Stimulated activated CD4-positive, alpha-beta T cell treated with anti-CD3 and anti-CD28 coated beads, Interleukin-1b, Interleukin-23, amount 100 ng/mL, for 1 hour (primary cell): ENCODE measurements at regions not wholly inside any gene's neighbourhood (a gene's known extent, or its start where the extent isn't known, plus 50 kb on each side); places are given as distances from the start of the nearest gene placed in this dataset.
A peak's percentile ranks its signal among the peaks of the same experiment; 100 is the strongest.

Source experiments
- DNase-seq, 2 donors: peaks; one replicate each; pipeline ENCODE4 v3.0.0-alpha.2; 2020; ENCODE audit warnings: low read depth in 2 of 2

- DNase-seq, result peak; percentile 48 to 60
Measured at GRCh38 chr6:156564127-156564806, 212.9 kb upstream of the ARID1B start.

DNA sequence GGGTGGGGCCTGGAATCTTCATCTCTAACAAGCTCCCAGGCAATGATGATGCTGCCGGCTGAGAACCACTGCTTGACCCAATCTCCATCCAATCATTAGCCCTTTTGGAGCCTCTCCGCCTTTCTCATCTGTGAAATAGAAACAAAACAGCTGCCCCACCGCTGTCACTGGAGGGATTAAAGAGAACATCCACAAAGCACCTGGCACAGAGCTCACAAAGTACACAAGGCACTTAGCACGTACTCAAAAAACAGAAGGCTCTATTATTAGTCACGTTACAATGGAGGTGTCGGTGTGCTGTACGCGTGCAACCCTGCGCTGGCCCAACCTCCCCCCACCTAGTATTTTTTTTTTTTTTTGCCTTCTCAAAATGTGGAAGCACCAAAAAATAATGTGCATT lies 213.5 kb upstream of the ARID1B start:
- DNase-seq, result no peak

DNA sequence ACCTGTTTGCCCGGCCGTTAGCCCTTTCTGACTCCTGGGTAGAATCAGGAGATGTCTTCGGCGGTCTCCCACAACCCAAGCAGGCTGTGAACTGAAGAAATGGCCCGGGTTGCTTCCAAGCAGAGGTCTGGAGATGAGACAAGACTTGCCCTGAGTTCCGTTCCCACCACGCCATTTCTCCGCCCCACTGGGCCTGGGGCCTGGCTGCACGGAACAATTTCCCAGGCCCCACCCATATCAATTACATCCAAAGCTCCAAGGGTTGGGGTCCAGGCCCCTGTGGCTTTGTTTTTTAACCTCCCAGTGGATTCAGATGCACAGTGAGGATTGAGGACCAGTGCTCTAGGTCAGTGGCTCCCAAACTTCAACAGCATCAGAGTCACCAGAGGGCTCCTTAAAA lies 214.5 kb upstream of the ARID1B start:
- no peak for DNase-seq

DNA sequence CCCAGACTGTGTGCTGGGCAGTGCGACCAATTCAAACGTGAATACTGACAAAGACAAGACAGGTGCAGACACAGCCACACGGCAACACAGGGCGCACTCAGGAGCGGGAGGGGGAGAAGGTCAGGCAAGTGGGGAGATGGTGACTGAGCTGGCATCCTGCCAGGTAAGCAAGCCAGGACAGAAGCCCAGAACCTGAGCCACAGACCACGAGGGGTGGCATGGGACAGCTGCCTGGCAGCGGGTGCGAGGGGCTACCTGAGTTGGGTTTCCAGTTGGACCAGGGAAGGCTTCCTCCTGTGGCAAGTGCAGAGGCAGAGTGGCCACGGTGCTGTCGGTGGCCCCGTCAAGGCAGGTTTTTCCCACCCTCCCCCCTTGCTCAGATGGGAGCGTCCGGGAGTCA lies 215.2 kb upstream of the ARID1B start:
- no peak for DNase-seq

- no peak for DNase-seq
Measured at GRCh38 chr6:156560476-156560875, 216.7 kb upstream of the ARID1B start.

GRCh38 chr6:156559162-156559690 lies 218.0 kb upstream of the ARID1B start:
- DNase-seq, result no peak

GRCh38 chr6:156557911-156558259 lies 219.3 kb upstream of the ARID1B start:
- DNase-seq, result no peak

- no peak for DNase-seq
Measured at GRCh38 chr6:156557251-156557910, 219.8 kb upstream of the ARID1B start.

- no peak for DNase-seq
Measured at GRCh38 chr6:156556811-156557210, 220.4 kb upstream of the ARID1B start.

DNA sequence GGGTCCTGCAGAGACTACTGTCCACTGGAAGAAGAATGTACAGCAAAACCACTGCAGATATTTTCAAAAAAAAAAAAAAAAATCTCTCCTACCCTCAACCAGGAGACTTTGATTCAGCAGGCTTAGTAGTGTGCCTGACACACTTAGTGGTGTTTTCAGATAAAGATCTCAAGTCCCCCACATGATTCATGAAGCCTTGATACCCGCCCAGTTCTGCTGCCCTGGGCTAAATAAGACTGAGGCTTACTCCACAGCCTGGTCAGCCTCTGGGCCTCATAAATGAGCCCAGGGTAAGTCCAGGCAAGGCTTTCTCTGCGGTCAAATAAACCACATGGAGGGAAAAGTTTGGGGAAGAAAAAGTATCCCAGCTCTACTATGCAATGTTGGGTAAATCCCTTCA lies 222.1 kb upstream of the ARID1B start:
- DNase-seq, result no peak

- DNase-seq, result no peak
Measured at GRCh38 chr6:156554160-156554559, 223.0 kb upstream of the ARID1B start.

- no peak for DNase-seq
Measured at GRCh38 chr6:156552849-156553248, 224.3 kb upstream of the ARID1B start.

DNA sequence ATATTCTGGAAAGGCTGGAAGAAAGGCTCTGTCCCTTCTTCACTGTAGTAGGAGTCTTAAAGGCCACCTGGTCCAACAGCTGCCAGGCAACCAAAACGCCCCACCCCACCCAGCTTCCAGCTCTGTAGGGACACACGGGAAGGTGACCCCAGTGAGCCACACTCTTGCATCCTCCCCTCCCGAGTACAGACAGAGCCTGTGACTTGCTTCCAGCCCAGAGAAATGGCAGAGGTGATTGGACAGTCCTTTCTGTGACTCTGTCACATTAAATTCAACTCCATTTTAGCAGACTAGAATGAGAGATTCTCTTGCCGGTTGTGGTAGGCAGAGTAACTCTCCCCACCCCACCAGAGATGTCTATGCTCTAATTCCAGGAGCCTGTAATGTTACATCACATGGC lies 226.2 kb upstream of the ARID1B start:
- no peak for DNase-seq

DNA sequence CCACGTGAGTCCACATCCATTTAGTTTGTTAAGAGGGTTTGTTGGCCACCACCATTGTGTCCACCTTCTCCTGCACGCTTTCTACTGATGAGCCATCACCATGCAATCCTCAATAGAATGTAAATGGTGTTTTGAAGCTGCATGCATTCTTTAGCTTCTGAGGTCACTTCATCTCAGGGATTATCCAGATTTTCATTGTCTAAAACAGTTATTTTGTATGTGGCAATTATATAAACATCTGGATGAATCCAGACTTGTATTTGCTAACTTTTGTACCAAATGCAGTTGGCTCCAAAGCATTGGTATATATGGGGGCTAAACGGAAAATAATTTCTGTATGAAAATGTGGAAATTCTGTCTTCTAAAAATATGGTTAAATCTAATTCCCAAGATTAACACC lies 231.2 kb upstream of the ARID1B start:
- DNase-seq, result no peak

DNA sequence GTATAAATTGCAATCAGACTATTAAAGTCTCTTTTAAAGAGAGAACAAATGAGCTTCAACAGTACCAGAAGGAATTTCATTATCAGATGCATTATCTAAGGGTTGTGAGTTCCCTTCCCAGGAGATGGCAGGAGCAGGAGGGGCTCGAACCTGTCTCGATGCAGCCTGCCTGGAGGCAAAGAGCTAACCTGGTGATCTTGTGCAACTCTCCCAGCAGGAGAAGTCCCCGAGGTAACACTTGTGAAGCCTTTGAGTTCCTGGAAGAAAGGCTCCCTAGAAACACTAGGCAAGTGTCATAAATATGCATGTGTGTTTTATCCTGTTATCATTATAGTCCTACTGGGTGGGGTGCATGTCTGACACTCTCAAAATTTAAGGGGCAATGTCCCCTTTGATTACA lies 232.2 kb upstream of the ARID1B start:
- no peak for DNase-seq

- no peak for DNase-seq
Measured at GRCh38 chr6:156544046-156544445, 233.1 kb upstream of the ARID1B start.

GRCh38 chr6:156543431-156543830 lies 233.7 kb upstream of the ARID1B start:
- no peak for DNase-seq

DNA sequence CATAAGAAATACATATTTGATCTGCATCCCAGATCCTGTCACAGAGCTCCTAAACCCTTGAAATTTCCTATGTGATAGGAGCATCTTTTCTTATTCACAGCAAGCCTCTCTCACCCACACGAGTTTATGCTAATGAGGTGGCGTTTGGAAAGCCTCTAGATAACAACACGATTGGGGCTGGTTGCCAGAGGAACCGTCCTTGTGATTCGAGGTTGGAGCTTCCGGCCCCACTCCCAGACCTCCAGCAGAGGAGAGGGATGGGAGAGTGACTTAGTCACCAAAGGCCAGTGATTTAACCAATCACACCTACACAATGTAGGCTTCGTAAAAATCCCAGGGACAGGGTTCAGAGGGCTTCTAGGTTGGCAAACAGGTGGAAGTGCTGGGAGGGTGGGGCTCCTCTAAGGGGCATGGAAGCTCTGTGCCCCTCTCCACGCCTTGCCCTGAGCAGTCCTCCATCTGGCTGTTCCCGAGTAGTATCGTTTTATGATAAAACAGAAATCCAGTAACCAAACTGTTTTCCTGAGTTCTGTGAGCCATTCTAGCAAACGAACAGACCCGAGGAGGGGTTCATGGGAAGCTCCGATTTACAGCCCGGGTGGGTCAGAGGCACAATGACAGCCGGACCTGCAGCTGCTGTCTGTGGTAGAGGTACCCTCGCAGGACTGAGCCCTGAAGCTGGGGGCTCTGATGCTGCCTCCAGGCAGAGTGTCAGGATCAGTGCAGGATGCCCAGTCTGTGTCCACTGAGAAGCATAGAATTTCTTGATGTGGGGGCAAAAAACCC lies 238.1 kb upstream of the ARID1B start:
- DNase-seq, result no peak

DNA sequence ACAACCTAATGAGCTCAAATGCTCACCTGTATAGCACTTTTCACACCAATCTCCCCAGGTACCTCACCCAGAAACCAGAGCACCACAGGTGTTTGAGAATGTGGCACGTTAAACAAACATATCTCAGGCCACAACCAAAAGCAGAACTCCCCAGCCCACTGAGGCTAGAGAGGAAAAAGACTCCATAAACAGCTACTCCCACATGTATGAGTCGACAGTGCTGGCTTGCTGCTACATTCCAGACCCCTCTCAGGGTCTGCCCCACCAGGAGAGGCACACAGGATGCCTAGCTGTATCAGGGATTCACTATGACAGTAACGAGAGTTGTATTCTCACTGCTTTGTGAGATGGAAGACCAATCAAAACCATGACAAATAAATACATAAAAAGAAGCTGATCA lies 242.6 kb upstream of the ARID1B start:
- DNase-seq, result no peak

DNA sequence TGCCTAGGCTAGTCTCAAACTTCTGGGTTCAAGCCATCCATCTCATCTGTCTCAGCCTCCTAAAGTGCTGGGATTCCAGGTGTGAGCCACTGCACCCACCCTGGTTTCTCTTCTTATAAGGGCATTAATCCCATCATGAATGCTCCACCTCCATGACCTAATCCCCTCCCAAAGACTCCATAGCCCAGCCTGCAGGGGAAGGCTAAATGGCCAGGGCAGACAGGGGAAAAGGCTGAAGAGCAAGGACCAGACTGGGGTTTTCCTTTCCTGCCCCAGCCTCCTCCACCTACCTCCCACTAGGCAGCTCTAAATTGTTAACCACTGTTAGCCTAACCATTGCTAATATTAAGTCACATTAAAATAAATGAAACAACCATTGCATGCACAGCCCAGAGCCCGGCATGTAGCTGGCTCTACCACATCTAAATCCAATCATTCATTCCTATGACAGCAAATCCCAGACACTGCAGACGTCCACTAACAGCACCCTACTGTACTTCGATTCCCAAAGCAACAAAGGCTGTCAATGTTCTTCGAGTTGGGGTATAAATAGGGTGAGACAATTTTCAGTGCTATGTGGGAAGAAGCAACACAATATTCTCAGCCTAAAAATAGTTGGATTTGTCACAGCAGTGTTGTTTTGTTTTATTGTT lies 243.2 kb upstream of the ARID1B start:
- DNase-seq, result no peak

GRCh38 chr6:156526081-156526480 lies 251.1 kb upstream of the ARID1B start:
- no peak for DNase-seq

- DNase-seq, result no peak
Measured at GRCh38 chr6:156525541-156525940, 251.6 kb upstream of the ARID1B start.
